ENCODE measurements at regions not wholly inside any gene's neighbourhood (a gene's known extent, or its start where the extent isn't known, plus 50 kb on each side); places are given as distances from the start of the nearest gene placed in this dataset.

DNA sequence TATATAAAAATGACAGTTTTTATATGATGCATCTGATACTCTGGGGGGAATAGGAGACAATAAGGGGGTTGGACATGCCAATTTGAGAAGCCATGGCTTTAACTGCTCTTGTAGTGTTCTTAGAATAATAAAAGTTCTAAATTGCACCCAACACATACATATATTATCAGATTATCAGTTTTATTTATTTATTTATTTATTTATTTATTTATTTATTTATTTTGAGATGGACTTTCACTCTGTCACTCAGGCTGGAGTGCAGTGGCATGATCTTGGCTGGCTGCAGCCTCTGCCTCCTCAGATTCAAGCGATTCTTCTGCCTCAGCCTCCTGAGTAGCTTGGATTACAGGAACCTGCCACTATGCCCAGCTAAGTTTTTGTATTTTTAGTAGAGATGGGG, 356.8 kb downstream of the TLL1 start:
- TF ChIP-seq EZH2phosphoT487 (IDR thresholded peaks at IDR 0.05) = no peak
- TF ChIP-seq, protein P1, sequence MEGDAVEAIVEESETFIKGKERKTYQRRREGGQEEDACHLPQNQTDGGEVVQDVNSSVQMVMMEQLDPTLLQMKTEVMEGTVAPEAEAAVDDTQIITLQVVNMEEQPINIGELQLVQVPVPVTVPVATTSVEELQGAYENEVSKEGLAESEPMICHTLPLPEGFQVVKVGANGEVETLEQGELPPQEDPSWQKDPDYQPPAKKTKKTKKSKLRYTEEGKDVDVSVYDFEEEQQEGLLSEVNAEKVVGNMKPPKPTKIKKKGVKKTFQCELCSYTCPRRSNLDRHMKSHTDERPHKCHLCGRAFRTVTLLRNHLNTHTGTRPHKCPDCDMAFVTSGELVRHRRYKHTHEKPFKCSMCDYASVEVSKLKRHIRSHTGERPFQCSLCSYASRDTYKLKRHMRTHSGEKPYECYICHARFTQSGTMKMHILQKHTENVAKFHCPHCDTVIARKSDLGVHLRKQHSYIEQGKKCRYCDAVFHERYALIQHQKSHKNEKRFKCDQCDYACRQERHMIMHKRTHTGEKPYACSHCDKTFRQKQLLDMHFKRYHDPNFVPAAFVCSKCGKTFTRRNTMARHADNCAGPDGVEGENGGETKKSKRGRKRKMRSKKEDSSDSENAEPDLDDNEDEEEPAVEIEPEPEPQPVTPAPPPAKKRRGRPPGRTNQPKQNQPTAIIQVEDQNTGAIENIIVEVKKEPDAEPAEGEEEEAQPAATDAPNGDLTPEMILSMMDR (IDR thresholded peaks at IDR 0.05) = no peak
- TF ChIP-seq EZH2 (IDR thresholded peaks at IDR 0.05) = no peak
